B cell (primary cell): ENCODE measurements at regions not wholly inside any gene's neighbourhood (a gene's known extent, or its start where the extent isn't known, plus 50 kb on each side); places are given as distances from the start of the nearest gene placed in this dataset.

Experiments used
- ATAC-seq: fragments of 200-7000 bp; cut with Tn5 transposase; one replicate; pipeline ENCODE4 v1.10.0; 2021; ENCODE audit warnings: low read depth, mild to moderate bottlenecking, moderate number of reproducible peaks, moderate library complexity
- CTCF ChIA-PET: fragments of 350-600 bp; sonication (Branson Sonifier 250); formaldehyde crosslinking; loops from one replicate; lab custom pipeline; 2021; ENCODE audit warnings: antibody characterized with exemption, inconsistent platforms; lab: Charles Lee
- POLR2A ChIA-PET: fragments of 350-600 bp; sonication (Branson Sonifier 250); formaldehyde crosslinking; loops from one replicate; lab custom pipeline; 2021; ENCODE audit warnings: antibody characterized with exemption; lab: Charles Lee
- DNase-seq: peaks from one replicate; pipeline ENCODE4 v3.0.0; 2013
- H2AFZ ChIP-seq: 2 replicates; pipeline ENCODE4 v1.6.1; 2012; ENCODE audit warnings: mild to moderate bottlenecking, low read depth, low read length; ENCODE audit not compliant: insufficient read depth, poor library complexity, severe bottlenecking
- H3K27ac ChIP-seq, 2 donors: 1 replicate in 1 of 2; 2 replicates in 1 of 2; pipeline ENCODE4 v1.5.1; 2012 to 2013; ENCODE audit warnings: low read length in 2 of 2, mild to moderate bottlenecking in 2 of 2, moderate library complexity in 1 of 2
- H3K27me3 ChIP-seq, 4 experiments: fragments of 200-600 bp in 1 of 4; sonication (generic) in 1 of 4; replicated peaks in 1 of 4; 1 replicate in 2 of 4; 2 replicates in 2 of 4; pipeline versions ENCODE4 v1.6.1 to v1.7.0; 2013 to 2016; ENCODE audit warnings: low read length in 3 of 4, mild to moderate bottlenecking in 2 of 4, mixed read lengths in 1 of 4, moderate library complexity in 1 of 4; ENCODE audit not compliant: insufficient read depth in 4 of 4, control insufficient read depth in 3 of 4; ENCODE audit errors: control extremely low read depth in 1 of 4
- H3K36me3 ChIP-seq, 2 experiments: replicated peaks in 1 of 2; 1 replicate in 1 of 2; 2 replicates in 1 of 2; pipeline versions ENCODE4 v1.6.1 to v1.7.1; 2013; ENCODE audit warnings: low read length in 1 of 2; ENCODE audit not compliant: insufficient read depth in 2 of 2, control insufficient read depth in 1 of 2; ENCODE audit errors: control extremely low read depth in 1 of 2, extremely low read depth in 1 of 2
- H3K4me1 ChIP-seq, 2 donors: fragments of 200-600 bp in 1 of 2; sonication (generic) in 1 of 2; 1 replicate in 1 of 2; 2 replicates in 1 of 2; pipeline versions ENCODE4 v1.5.1 to v1.6.1; 2013 to 2017; ENCODE audit warnings: low read length in 2 of 2; ENCODE audit not compliant: control insufficient read depth in 2 of 2, insufficient read depth in 2 of 2
- H3K4me2 ChIP-seq: replicated peaks from 2 replicates; pipeline ENCODE3; 2012; ENCODE audit warnings: mild to moderate bottlenecking, low read depth, low read length; ENCODE audit not compliant: poor library complexity, severe bottlenecking
- H3K4me3 ChIP-seq, 5 experiments: fragments of 200-600 bp in 1 of 5; sonication (generic) in 1 of 5; 1 replicate in 3 of 5; 2 replicates in 2 of 5; pipeline versions ENCODE4 v1.5.1 to v1.7.0; 2011 to 2016; ENCODE audit warnings: low read length in 4 of 5, mild to moderate bottlenecking in 4 of 5, low read depth in 2 of 5, control low read depth in 1 of 5, moderate library complexity in 1 of 5; ENCODE audit not compliant: insufficient read depth in 1 of 5; ENCODE audit errors: control extremely low read depth in 1 of 5, extremely low read depth in 1 of 5
- H3K79me2 ChIP-seq: fragments of 200-600 bp; sonication (generic); one replicate; pipeline ENCODE4 v1.6.0; 2016; ENCODE audit warnings: low read length; ENCODE audit not compliant: control insufficient read depth, insufficient read depth
- H3K9ac ChIP-seq: fragments of 200-600 bp; sonication (generic); 2 replicates; pipeline ENCODE4 v1.6.1; 2017; ENCODE audit warnings: mild to moderate bottlenecking, low read length, moderate library complexity
- H3K9me3 ChIP-seq, 3 donors: one replicate each; pipeline versions ENCODE4 v1.6.1 to v1.7.1; 2013; ENCODE audit warnings: low read length in 2 of 3; ENCODE audit not compliant: control insufficient read depth in 2 of 3, insufficient read depth in 1 of 3; ENCODE audit errors: control extremely low read depth in 1 of 3
- H4K20me1 ChIP-seq: 2 replicates; pipeline ENCODE4 v1.6.0; 2012; ENCODE audit warnings: mild to moderate bottlenecking, low read length; ENCODE audit not compliant: insufficient read depth, control insufficient read depth, poor library complexity, severe bottlenecking
- H3K27ac Mint-ChIP-seq: one replicate; pipeline ENCODE4 v1.8.0; 2021; ENCODE audit warnings: mixed read lengths
- H3K27me3 Mint-ChIP-seq: one replicate; pipeline ENCODE4 v1.8.0; 2021; ENCODE audit warnings: mixed read lengths
- H3K4me1 Mint-ChIP-seq: one replicate; pipeline ENCODE4 v1.8.0; 2021; ENCODE audit warnings: mixed read lengths
- H3K4me3 Mint-ChIP-seq: one replicate; pipeline ENCODE4 v1.8.0; 2021; ENCODE audit warnings: mixed read lengths
- H3K9me3 Mint-ChIP-seq: one replicate; pipeline ENCODE4 v1.8.0; 2022; ENCODE audit warnings: mixed read lengths; ENCODE audit not compliant: insufficient read depth
- CTCF ChIP-seq: fragments of 200-600 bp; IDR thresholded peaks from one replicate; pipeline ENCODE4 v1.8.0; 2022; ENCODE audit warnings: antibody characterized with exemption, mild to moderate bottlenecking
- EZH2 ChIP-seq: IDR thresholded peaks from 2 replicates; pipeline ENCODE4 v1.6.1; 2012; ENCODE audit warnings: borderline replicate concordance, low read depth, mild to moderate bottlenecking, moderate library complexity, low read length; ENCODE audit not compliant: insufficient read depth, poor library complexity, severe bottlenecking
- WGBS: methylation state at CpG from one replicate; pipeline ENCODE4 v1.1.5; 2013; ENCODE audit warnings: missing lambda C conversion rate; ENCODE audit not compliant: insufficient coverage; 5-methylcytosine and 5-hydroxymethylcytosine counted together
- intact Hi-C: fragments of 100-400 bp; cut with micrococcal nuclease; formaldehyde crosslinking; loops from one replicate; pipeline ENCODE4 v1.10.0; 2022

GRCh38 chr9:8188723-8189407 lies 389.3 kb upstream of the DMAC1 start:
- ChIA-PET CTCF (no interaction called here), POLR2A (no interaction called here)
- H4K20me1 ChIP-seq = no peaks in the 10 kb centered on the region
- Mint-ChIP-seq H3K4me3 (no peak overlapping the region), H3K27me3 (peaks cover 9% of the 10 kb centered on the region), H3K27ac (no peak overlapping the region), H3K4me1 (no peaks in the 10 kb centered on the region), H3K9me3 (peaks cover 11% of the 10 kb centered on the region)
- peaks cover 0 to 5% (median 0%) of the 10 kb centered on the region in 4 experiments for H3K27me3 ChIP-seq
- no peak overlapping the region for H3K27ac ChIP-seq
- H3K9me3 ChIP-seq = peaks cover 1 to 12% (median 9%) of the 10 kb centered on the region in 3 donors
- no peak for TF ChIP-seq EZH2
- H3K36me3 ChIP-seq = no peaks in the 10 kb centered on the region
- no peak overlapping the region for H2AFZ ChIP-seq
- no peak overlapping the region for H3K9ac ChIP-seq
- H3K4me2 ChIP-seq = no peak overlapping the region
- H3K79me2 ChIP-seq = no peaks in the 10 kb centered on the region
- no peaks in the 10 kb centered on the region for H3K4me1 ChIP-seq
- DNase-seq = no peak
- no peak overlapping the region for H3K4me3 ChIP-seq
- WGBS = 68% methylated on average over 3 of the region's 6 CpGs
- intact Hi-C loops = no loop called here
- ATAC-seq = no peak

GRCh38 chr9:8186560-8186959 lies 387.0 kb upstream of the DMAC1 start:
- no peaks in the 10 kb centered on the region for H3K4me1 ChIP-seq
- Mint-ChIP-seq H3K27me3 (peaks cover 4% of the 10 kb centered on the region), H3K4me1 (peaks cover 2% of the 10 kb centered on the region), H3K27ac (no peak overlapping the region), H3K4me3 (no peak overlapping the region), H3K9me3 (peaks cover 4% of the 10 kb centered on the region)
- intact Hi-C loops = no loop called here
- no peak overlapping the region for H2AFZ ChIP-seq
- no peak overlapping the region for H3K4me3 ChIP-seq
- DNase-seq (no peak), ATAC-seq (no peak)
- H3K79me2 ChIP-seq = no peaks in the 10 kb centered on the region
- H3K27me3 ChIP-seq = peaks cover 0 to 5% (median 0%) of the 10 kb centered on the region in 4 experiments
- ChIA-PET POLR2A (no interaction called here), CTCF (interaction anchor here (1.4 kb wide), 1 partner anchor 617 kb away, joined by 4 read pairs; no protein-coding TSS in a partner anchor)
- H3K4me2 ChIP-seq = no peak overlapping the region
- H3K9ac ChIP-seq = no peak overlapping the region
- WGBS = 83% methylated on average over 3 of the region's 4 CpGs
- no peaks in the 10 kb centered on the region for H4K20me1 ChIP-seq
- TF ChIP-seq EZH2 (no peak), CTCF (no peak)
- peaks cover 0 to 12% (median 0%) of the 10 kb centered on the region in 3 donors for H3K9me3 ChIP-seq
- no peaks in the 10 kb centered on the region for H3K36me3 ChIP-seq
- H3K27ac ChIP-seq = no peak overlapping the region
